ENCODE measurements at regions not wholly inside any gene's neighbourhood (a gene's known extent, or its start where the extent isn't known, plus 50 kb on each side); places are given as distances from the start of the nearest gene placed in this dataset.

- Histone ChIP-seq H2AK5ac (ENCODE audit: insufficient read length, low read length) (no peak overlapping the region), H3K4ac (ENCODE audit: low read depth, low read length) (no peak overlapping the region), H3K56ac (ENCODE audit: insufficient read length, low read depth, low read length) (no peak overlapping the region), H4K20me1 (ENCODE audit: control insufficient read depth, insufficient read depth, insufficient read length) (no peaks in the 10 kb centered on the region), H3K9ac (ENCODE audit: extremely low read depth, insufficient read length, low read length) (no peak overlapping the region), H3K79me1 (ENCODE audit: insufficient read depth, low read depth, low read length, poor library complexity, severe bottlenecking) (no peaks in the 10 kb centered on the region), H3K27ac (ENCODE audit: insufficient read length, low read depth, low read length) (no peak overlapping the region), H4K8ac (replicated peaks; ENCODE audit: insufficient read length, low read depth, low read length) (no peak overlapping the region), H3K4me1 (ENCODE audit: insufficient read depth, low read length) (peaks cover 4% of the 10 kb centered on the region; the same call in 1 of the 2 replicates), H3K79me2 (ENCODE audit: insufficient read depth, low read length) (no peaks in the 10 kb centered on the region), H3K14ac (ENCODE audit: insufficient read depth, low read length) (no peak overlapping the region), H2BK120ac (ENCODE audit: low read depth, low read length, poor library complexity, severe bottlenecking) (no peak overlapping the region), H4K91ac (ENCODE audit: insufficient read length, low read depth, low read length) (no peak overlapping the region), H3K18ac (ENCODE audit: insufficient read length, low read depth, low read length) (no peak overlapping the region), H3T11ph (ENCODE audit: low read length) (no peak overlapping the region), H3K27me3 (ENCODE audit: insufficient read depth, low read length) (no peaks in the 10 kb centered on the region), H3K23ac (ENCODE audit: insufficient read length, low read depth, low read length) (no peak overlapping the region), H2AFZ (ENCODE audit: low read length) (no peak overlapping the region), H4K5ac (ENCODE audit: insufficient read length, low read depth, low read length) (no peak overlapping the region), H2BK15ac (ENCODE audit: low read depth, low read length) (no peak overlapping the region), H2BK5ac (ENCODE audit: insufficient read length, low read length) (no peak overlapping the region), H2BK20ac (ENCODE audit: low read depth, low read length, poor library complexity, severe bottlenecking) (no peak overlapping the region), H3K4me2 (ENCODE audit: insufficient read depth, insufficient read length, low read length) (no peak overlapping the region), H3K9me3 (ENCODE audit: control insufficient read depth, low read depth, low read length) (no peaks in the 10 kb centered on the region), H2BK12ac (ENCODE audit: insufficient read length, low read depth, low read length) (no peak overlapping the region), H3K23me2 (ENCODE audit: insufficient read length, low read depth, low read length, poor library complexity, severe bottlenecking) (no peaks in the 10 kb centered on the region)
- DNase-seq, result no peak
- WGBS (ENCODE audit: extremely low coverage, insufficient read length, low lambda C conversion rate), result no CpG with 5 or more reads among the region's 1 CpG
- Mint-ChIP-seq H3K4me1 (peaks cover 19 to 22% of the 10 kb centered on the region in 2 experiments), H3K4me3 (no peak overlapping the region), H3K27me3 (ENCODE audit: low read depth) (peaks cover 11% of the 10 kb centered on the region), H3K9me3 (no peaks in the 10 kb centered on the region; a peak in 1 of 5 replicates), H3K27ac (no peak overlapping the region), H3K36me3 (ENCODE audit: insufficient read depth in 1 of 3, low read depth in 3 of 3) (peaks cover 0 to 3% (median 0%) of the 10 kb centered on the region in 3 experiments; a peak in 2 of 7 replicates)
- TF ChIP-seq CTCF (conservative IDR thresholded peaks at IDR 0.05), result no peak
These were observed 673.9 kb upstream of the ACVR2A start for GRCh38 chr2:147170932-147171331.
